GM18873 (cell line): ENCODE measurements at regions not wholly inside any gene's neighbourhood (a gene's known extent, or its start where the extent isn't known, plus 50 kb on each side); places are given as distances from the start of the nearest gene placed in this dataset.
"Not testable (repeated sequence)": the region's sequence is repeated elsewhere in the genome, so short reads cannot be mapped to it uniquely, and the experiment has no call there.

Source experiments
- ATAC-seq: cut with Tn5 transposase; IDR thresholded peaks from one replicate; pipeline ENCODE4 v1.9.1; 2021; ENCODE audit warnings: mild to moderate bottlenecking, moderate library complexity, moderate number of reproducible peaks; ENCODE audit not compliant: unreplicated experiment, low FRiP score

DNA sequence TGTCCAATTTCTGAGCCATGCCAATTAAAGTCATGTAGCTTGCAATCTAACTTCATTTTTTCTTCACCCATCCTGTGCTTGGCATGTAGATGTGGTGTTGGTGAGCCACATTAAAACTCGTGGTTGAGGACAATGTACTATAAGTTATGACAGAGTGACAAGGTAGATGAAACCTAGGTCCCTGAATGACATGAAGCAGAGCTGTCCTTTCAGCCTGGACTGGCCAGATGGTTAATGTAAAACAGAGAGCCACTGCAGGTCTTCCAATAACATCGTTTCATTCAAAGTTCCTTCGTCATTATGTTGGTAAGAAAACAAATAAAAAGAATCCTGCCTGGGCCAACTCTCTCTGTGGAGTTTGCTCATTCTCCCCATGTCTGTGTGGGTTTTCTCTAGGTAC is 856.5 kb upstream of the SEMA6A start:
- no peak for ATAC-seq

DNA sequence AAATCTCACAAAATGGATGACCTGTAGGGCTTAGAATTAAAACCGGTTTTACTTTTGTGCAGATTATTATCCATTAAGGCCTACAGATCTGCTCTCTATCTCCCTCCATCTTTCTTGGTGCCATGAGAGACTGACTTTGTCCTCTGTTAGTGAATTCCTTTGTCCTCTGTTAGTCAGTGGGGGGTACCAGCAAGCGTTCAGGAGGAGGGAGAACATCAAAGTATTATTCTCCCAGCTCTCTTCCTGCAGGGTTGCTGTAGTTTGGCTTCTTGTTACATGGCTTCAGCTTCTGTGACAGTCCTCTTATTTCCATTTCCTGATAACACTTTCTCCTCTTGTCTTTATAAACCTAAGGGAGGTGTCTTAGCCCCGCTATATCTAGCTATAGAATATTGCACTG is 850.5 kb upstream of the SEMA6A start:
- ATAC-seq = no peak

DNA sequence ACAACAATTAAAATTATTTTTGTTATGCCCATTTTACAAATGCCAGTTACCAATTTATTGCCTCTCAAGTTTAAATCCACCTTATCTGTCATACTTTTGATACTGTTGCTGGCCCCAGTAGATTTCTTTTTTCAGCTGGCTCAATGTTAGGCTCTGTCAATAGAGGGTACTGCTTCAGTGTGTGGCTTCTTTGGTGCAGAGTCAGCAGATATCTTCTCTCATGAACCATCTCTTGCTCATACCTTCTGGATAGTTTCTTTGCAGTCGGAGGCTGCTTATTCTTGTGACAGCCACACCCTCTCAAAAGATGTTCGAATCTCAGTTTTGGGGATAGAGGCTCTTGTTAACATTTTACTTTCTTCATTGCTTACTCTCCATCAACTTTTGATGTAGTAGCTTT is 849.9 kb upstream of the SEMA6A start:
- no peak for ATAC-seq

DNA sequence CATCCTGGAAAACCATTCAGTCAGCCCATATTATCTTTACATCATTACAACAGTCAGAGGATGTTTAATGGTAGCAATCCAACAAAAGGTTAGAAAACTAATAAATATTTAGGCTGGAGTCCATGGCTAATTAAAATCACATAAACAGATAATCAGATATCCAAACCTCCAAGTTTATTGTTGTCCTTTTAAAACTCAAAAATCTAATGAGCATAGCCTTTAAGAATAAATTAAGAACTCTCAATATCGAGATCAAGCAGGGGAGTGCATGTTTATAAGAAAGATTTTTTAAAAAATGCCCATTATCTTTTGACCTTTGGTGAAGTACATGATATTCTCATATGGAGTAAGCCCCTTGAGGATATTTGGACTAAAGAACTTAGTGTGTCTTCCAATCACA is 842.9 kb upstream of the SEMA6A start:
- no peak for ATAC-seq

DNA sequence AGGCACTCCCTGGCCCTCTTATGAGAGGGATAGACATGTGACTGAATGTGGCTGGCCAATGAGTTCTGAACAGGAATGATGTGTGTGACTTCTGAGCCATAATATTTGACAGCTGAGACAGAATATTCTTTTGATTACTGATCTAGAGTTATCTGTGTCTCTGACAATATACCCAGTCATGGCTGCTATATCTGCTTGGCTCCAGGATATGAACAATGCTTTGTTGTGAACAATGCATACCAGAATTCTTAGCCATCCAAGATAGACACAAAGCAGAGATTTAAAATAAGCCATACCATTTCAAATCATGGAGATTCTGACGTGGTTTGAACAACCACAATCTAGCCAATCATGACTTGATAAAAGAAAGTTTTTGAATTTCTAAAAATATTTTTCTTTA is 840.3 kb upstream of the SEMA6A start:
- no peak for ATAC-seq

DNA sequence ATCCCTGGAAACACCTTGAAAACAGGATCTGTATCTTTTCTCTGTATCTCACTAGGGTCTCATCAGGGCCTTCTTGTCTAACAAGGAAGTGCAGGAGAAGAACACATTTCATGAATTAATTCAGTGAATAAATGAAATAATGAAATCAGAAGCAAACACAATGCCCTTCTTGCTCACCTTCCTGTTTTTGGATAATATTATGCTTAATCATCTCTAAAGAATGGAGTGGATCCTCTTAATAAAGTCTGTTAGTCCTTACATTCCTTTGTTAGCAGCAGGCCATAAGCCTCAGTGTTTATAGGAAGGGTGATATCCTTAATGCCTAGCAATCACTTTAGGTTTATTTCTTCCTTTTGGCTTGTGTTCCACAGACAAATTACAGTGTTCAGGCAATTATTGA is 837.1 kb upstream of the SEMA6A start:
- ATAC-seq = no peak

DNA sequence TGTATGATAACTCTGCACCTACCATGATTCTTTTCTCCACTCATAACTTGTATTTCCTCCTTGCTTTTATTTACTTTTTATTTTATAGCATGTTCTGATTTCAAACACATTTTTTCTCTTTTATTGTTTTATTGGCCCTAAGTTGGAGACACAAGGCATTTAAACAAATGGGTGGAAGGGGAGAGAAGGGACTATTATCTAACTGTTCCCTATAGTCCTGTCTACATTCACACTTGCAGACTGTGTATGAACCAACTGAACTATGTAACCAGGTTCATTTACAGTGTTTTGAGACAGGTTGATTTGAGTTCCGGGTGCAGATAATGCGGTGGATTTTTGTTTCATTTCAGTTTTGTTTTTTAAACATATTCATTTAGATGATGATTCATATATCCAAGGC is 830.6 kb upstream of the SEMA6A start:
- ATAC-seq = no peak

DNA sequence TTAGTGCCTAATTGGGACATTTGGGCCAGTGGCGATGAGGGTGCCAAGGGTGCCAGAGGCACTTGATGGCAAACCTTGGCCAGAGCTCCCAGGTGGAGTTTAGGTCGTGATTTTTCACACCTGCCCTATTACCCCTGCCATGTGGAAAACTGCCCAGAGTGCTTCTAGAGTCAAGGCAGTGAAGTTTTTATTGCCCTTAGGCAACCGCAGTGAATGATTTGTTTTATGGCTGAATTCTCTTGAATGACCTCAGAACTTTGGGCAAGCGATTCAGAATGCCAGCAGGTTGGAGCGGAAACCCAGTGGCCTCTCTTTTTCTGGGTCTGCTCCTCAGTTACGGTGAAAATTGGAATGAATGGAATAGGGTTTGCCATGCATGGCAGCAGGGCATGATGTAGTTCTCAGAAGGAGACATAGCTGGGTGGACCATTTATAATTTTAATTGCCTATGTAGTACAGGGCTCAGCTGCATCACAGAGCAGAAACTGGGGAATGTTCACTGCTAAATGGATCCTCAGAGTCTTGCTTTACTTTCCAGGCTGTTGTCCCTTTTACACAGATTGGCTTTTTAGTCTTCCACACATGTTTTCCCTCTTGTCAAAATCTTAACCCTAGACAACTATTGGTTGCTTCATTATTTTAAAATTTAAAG is 820.0 kb upstream of the SEMA6A start:
- ATAC-seq = no peak

DNA sequence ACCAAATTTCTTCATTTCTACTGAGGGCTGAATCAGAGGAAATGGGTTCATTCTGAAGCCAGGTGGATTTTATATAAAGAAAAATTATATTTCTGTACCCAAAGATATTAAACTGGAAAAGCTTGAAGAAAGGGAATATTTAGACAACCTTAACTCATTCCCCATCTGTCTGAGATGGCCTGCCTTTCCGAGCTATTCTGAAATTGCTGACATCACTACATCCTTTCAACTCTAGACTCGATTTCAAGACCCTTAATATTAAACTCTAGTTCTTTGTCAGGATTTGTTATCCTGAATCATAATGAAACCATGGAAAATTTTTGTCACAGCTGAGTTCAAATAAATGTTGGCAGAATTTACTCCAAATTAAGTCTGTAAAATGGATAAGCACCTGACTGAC is 818.5 kb upstream of the SEMA6A start:
- ATAC-seq = no peak

DNA sequence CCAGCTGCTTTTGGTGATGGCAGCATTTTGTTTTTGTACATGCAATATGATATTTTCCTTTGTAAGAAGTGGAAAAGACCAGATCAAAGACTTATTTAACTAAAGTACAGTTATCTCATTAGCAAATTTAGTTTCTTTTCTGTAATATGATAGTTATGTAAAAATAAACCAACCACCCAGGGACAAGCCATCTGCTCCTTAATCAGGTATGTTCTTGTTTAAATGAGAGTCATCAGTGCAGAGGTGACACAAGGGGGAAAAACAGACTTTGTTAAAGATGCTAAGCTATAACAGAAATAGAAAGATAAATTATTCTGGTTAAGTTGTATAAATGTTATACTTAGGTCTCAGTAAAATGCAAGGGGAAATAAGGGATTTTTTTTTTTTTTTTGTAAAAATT is 805.7 kb upstream of the SEMA6A start:
- no peak for ATAC-seq

DNA sequence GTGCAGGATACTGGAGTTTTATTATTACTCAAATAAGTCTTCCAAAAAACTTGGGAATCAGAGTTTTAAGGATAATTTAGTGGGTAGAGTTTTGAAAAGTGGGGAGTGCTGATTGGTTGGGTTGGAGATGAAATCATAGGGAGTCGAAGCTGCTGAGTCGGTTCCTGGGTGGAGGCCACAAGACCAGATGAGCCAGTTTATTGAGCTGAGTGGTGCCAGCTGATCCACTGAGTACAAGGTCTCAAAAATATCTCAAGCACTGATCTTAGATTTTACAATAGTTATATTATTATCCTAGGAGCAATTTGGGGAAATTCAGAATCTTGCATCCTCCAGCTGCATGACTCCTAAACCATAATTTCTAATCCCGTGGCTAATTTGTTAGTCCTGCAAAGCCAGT is 804.9 kb upstream of the SEMA6A start:
- ATAC-seq = no peak

DNA sequence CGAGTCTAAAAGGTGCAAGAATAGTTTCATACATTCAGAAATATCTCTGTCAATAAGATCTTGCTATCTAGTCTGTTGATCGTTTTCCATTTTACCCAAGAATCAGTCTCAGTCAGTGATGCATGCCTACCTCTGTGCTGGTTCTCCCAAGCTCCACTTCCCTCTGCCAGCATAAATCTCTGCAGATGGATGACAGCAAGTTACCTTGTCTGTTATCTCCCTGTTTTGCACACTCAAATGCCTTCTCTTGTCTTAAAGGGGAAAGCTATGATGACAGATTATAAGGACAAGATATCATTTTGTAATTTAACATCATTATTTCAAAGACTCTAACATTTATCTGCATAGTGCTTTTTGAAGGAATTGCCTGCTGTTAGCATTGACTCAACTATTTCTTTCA is 802.1 kb upstream of the SEMA6A start:
- no peak for ATAC-seq

DNA sequence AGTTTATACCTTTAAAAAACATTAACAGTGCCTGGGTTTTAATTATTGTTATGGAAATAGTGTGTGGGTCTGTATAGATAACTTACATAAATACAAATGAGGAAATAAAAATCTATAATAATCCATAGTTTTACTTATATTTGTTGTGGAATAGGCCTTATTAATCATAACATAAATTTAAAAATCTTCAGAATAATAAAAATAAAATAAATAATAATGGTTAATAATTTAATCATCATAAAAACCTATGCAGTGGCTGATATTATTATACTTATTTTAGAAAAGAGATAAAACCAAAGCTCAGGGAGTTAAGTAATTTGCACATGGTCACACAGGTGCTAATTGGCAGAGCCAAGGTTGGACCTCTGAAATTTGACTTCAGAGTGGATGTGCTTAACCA is 785.3 kb upstream of the SEMA6A start:
- no peak for ATAC-seq

DNA sequence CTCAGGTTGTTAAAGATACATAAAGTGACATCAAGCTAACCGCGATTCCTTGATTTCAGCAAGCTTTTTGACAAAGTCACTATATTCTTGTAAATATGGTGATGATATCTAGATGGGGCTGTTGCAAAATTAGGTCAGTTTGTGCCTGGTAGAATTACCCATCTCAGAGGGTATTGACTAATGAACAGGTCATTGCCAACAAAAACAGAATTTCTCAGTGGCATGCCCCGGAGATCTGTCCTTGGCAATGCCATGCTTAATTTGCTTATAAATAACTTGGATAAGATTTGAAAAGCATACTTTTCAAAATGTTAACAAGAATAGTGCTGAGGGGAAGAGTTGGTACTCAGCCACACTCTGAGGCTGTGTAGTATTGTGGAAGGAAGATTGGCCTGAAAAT is 783.3 kb upstream of the SEMA6A start:
- no peak for ATAC-seq

DNA sequence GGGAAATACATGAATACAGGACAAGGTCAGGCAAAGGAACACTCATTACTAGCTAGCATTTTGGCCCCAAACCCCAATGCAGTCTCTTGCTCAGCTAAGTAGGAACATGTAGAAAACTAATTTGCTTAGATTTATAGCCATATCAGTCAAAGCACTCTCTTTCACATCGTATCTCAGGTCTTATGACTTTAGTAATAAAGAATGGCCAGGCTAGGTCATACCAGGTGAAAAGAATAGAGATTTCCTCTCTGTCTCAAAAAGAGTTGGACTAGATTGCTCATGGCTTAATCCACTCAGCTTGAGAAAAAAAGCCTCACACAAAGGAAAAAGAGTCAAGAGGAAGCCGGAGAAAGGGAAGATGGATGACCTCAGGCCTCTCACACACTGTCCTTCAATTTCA is 772.7 kb upstream of the SEMA6A start:
- no peak for ATAC-seq

DNA sequence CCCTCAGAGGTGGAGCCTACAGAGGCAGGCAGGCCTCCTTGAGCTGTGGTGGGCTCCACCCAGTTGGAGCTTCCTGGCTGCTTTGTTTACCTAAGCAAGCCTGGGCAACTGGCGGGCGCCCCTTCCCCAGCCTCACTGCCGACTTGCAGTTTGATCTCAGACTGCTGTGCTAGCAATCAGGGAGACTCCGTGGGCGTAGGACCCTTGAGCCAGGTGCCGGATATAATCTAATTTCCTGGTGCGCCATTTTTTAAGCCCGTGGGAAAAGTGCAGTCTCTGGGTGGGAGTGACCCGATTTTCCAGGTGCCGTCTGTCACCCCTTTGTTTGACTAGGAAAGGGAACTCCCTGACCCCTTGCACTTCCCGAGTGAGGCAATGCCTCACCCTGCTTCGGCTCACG is 769.1 kb upstream of the SEMA6A start:
- not testable (repeated sequence) for ATAC-seq

DNA sequence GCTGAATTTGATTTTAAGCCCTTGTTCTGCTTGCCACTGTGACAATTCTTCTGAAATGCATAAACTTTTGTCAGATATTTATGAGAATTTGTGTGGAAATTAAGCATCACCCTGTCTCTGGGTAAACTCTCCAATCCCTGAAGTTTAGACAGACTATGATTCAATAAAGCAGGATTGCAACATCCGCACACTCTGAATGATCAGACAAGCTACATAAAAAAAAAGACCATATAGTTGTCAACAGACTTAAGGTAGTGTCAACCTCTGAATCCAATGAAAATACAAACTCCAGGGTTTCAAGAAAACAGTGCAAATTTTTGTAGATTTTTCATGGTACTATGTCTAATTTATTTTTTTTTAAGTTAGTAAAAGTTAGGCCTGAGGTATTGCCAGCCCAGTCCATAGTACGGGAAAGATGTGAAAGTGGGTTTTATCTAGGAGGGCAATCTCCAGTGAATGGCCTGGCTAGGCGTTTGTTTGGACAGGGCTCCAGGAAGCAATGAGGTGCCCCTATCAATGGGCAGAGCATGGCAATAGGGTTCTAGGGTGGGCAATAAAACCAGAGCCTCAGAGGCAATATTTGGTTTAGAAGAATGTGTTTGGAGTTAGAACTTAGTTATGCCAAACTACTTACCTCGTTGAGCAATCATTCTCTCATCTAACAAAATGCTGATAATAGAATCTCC is 762.6 kb upstream of the SEMA6A start:
- no peak for ATAC-seq

DNA sequence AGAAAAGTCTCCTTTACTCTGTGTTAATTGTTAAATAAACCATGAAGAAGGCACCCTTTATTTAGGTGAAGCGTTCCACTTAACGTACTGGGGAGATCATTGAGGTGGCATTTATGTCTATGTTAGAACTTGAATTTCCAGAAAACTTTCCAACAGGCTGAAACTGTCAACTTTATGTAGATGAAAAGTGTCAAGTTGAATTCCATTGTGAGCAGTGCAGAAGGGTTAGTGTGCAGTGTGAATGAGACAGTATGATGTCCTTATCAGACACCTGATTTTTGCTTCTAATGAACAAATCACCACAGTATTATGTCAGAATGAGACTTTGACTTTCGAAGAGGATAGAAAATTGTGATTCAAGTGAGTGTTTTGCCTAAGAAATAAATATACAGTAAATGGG is 761.6 kb upstream of the SEMA6A start:
- ATAC-seq = no peak

DNA sequence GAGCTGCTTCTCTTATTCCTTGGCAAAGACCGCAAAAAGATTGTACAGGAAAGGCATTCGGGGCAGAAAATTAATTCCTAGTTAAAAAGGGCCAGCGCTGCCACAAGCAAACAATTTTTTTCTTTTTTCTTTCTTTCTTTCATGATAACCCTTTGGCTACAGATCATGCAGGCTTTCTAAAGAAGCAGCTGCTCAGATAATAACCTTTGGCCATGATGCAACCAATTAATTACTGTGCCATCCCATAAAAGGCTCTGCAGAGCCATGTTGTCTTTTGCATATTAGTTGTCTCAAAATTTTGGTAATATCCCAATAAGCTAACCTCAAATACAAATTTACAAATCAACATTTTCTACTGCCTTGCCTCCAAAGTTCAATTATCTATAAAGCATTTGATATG is 758.4 kb upstream of the SEMA6A start:
- no peak for ATAC-seq

DNA sequence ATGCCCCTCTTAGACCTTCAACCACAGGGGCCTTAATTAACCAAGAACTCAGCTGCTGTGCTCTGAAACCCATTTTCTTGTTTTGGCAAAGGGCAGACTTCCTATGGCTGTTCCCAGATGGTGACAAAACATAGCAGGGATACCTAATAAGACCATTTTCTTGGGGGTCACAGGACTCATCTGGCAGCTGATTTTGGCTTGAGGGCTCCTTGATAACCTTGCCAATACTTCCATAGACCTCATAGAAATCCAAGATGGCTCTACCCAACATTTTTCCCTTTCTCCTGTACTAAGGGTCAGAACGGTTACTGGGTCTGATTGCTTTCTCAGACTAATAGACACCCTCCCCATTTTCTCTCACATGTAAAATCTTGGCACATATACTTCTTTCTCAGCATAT is 757.7 kb upstream of the SEMA6A start:
- no peak for ATAC-seq

DNA sequence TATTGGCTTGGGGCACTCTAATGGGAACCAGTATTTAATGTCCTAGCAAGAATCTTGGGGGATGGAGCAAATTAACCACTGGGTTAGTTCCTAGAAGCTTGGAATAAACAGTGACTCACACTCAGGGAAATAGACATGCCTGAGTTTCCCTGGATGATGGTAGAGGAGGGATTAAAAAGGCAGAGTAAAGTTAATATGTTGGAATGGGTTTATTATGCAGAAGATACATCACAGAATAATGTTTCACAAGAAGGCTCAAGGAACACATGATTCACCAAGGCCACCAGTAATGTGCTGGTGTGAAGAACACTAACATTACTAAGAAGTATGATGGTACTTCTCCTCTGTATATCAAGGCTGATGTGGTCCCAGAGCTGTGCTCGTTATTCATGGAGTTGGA is 752.9 kb upstream of the SEMA6A start:
- no peak for ATAC-seq

DNA sequence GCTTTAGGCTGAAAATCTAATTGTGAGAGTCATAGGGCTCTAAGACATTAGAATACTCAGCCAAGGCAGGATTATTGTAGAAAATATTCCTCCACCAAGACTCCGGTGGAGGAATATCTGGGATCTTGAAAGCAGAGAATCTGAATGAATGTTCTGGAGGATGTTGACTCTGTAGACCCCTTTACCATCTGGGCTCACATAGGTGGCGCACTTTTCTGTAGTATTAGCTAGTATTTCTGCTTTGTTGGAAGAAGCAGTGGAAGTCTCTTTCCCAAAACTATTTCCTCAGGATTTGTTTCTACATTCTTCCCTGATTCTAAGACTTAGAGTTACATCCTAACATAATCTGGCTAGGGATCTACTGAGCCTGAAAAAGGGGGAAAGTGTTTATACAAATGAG is 752.4 kb upstream of the SEMA6A start:
- no peak for ATAC-seq

DNA sequence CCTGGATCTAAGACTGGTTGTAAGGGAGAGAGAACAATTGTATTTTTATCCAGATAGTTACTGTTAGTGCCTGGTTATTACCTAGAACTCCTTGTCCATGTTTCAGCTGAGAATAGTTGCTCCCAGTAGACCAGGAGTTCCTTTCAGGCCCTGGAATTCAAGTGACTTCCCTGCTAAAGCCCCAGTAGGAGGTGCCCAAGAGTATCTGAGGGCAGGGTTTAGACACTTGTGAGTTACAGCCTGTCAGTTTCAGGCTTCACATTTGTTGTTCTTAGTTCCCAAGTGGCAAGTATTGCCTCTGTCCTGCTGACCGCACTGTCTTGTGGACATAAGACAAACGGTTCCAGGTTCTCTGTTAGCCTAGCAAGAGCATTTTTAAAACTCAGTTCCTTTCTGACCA is 743.9 kb upstream of the SEMA6A start:
- no peak for ATAC-seq
